ENCODE measurements at regions not wholly inside any gene's neighbourhood (a gene's known extent, or its start where the extent isn't known, plus 50 kb on each side); places are given as distances from the start of the nearest gene placed in this dataset.

GRCh38 chr12:98060411-98060810, 455.0 kb upstream of the TMPO start:
- no peak for DNase-seq (ENCODE audit: low spot score)

GRCh38 chr12:98062464-98063245, 452.7 kb upstream of the TMPO start:
- no peak for DNase-seq (ENCODE audit: low spot score)

- DNase-seq (ENCODE audit: low spot score): no peak
Measured at GRCh38 chr12:98064501-98064900, 450.9 kb upstream of the TMPO start.

DNA sequence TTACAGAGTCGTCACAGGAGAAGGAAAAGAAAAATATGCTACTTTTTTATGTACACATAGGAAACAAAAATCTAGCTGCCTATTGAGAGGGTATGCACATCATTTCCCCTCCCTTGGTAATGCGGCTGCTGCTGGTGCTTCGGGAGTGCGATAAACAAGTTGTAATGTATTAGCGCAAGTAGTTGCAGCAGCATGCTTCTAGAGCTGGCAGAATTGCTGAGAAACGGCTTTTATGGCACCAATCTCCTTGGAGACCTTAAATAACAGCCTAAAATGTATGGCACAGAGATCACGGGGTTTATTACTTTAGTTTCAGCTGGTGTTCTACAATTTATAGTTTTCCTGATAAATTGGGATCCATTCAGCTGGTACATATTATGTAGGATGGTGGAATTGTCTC, 447.6 kb upstream of the TMPO start:
- DNase-seq (ENCODE audit: low spot score): no peak

DNA sequence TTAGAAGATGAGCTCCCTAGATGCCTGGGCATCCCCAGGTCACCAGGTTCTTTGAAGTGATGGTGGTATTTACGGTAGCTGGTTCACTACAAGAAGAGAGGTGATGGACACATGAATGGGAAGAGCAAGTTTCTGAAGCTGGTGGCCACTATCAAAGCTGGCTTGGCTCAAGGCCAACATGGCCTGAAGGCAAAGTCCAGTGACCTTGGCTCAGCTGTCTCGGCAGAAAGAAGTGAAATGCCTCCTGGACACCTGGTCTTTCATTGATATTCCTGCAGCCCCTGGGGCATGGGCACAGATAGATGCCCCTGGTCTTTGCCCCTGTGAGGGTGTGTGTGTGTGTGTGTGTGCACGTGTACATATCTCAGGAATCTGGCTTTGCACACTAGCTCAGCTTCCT, 441.8 kb upstream of the TMPO start:
- DNase-seq (ENCODE audit: low spot score): no peak

DNA sequence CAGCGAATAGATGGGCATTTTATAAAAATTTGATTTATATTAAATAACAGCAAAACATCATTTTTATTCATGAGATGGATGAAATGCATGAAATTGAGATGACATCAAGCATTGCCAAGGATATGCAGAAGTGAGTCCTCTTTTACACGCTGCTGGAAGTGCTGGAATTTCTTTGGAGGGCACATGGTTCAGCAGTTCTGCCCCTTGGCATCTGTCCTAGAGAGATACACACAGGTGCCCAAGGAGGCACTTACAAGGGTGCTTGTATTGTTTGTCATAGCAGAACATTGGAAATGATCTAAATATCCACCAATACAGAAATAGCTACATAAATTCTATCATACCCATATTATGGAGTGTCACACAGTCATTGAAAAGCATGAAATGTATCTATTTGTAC, 441.1 kb upstream of the TMPO start:
- no peak for DNase-seq (ENCODE audit: low spot score)

GRCh38 chr12:98084391-98084790, 431.0 kb upstream of the TMPO start:
- no peak for DNase-seq (ENCODE audit: low spot score)

GRCh38 chr12:98085046-98085755, 430.2 kb upstream of the TMPO start:
- no peak for DNase-seq (ENCODE audit: low spot score)

- no peak for DNase-seq (ENCODE audit: low spot score)
Measured at GRCh38 chr12:98090731-98091130, 424.7 kb upstream of the TMPO start.

DNA sequence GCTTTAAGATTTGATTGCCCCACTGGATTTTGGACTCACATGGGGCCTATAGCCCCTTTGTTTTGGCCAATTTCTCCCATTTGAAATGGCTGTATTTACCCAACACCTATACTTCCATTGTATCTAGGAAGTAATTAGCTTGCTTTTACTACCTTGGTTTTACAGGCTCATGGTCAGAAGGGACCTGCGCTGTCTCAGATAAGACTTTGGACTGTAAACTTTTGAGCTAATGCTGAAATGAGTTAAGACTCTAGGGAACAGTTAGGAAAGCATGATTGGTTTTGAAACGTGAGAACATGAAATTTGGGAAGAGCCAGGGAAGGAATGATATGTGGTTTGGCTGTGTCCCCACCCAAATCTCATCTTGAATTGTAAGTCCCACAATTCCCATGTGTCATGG, 419.0 kb upstream of the TMPO start:
- no peak for DNase-seq (ENCODE audit: low spot score)

GRCh38 chr12:98106031-98106683, 409.2 kb upstream of the TMPO start:
- DNase-seq (ENCODE audit: low spot score): no peak

DNA sequence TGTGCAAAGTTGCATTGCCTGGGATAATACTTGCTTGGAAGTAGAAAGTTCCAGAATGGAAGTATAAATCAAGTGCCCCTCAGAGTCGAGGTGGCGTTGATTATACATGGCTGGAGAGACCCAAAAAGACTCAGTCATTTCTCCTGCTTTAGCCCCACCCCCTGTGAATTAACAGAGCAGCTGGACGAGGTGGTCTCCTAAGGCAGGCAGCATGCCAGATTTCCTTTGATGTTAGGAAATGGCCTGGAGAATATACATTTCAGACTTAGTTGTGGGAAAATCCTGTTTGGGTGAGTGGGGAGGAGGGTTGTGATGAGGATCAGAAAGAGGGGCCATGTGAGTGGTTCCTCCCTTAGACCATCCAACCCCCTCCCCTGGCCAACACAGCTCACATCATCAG, 406.1 kb upstream of the TMPO start:
- DNase-seq (ENCODE audit: low spot score): no peak

GRCh38 chr12:98110536-98110935, 404.9 kb upstream of the TMPO start:
- DNase-seq (ENCODE audit: low spot score): no peak

- DNase-seq (ENCODE audit: low spot score): no peak
Measured at GRCh38 chr12:98113548-98113947, 401.8 kb upstream of the TMPO start.

- no peak for DNase-seq (ENCODE audit: low spot score)
Measured at GRCh38 chr12:98121963-98122362, 393.4 kb upstream of the TMPO start.

- DNase-seq (ENCODE audit: low spot score): no peak
Measured at GRCh38 chr12:98123021-98123461, 392.3 kb upstream of the TMPO start.

DNA sequence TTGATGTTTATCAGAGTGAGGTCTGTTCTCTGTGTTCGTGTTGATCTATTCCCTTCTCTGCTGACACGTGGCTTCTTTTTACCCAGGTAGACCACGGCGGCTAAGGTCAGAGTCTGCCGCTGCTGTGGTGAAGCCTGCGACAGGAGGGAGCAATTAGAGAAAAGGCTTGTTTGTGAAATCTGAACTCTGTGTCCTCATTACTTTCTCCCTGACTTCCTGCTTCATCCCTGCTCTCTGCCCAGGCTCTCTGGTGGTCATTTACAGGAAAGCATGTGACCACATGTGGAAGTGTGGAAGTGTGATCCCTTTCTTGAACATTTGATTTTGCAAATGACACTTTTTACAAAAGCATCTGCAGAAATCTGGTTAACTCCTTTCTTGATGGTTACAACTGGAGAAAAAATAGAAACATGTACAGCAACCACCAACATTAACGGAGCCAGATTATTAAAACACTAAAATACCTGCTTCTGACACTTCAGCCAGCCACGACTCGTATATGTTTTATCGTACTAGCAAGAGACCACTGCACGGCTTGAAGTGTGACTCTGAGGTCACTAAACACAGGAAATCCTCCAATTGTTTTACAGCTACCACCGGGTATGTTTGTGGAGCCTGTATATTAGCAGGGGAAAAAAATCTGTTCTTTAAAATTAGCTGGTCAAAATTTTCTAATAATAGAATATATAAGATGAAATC, 388.6 kb upstream of the TMPO start:
- DNase-seq (ENCODE audit: low spot score): no peak

DNA sequence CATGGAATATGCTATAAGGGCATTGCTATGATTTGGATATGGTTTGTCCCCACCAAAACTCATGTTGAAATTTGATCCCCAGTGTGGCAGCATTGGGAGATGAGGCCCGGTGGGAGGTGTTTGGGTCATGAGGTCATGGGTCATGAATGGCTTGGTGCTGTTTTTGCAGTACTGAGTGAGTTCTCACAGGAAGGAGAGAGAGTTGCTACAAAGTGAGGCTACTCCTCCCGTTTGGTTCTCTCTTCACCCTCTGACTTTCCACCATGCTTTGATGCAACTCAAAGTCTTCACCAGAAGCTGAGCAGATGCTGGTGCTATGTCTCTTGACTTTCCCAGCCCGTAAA, 388.1 kb upstream of the TMPO start:
- DNase-seq (ENCODE audit: low spot score): no peak

DNA sequence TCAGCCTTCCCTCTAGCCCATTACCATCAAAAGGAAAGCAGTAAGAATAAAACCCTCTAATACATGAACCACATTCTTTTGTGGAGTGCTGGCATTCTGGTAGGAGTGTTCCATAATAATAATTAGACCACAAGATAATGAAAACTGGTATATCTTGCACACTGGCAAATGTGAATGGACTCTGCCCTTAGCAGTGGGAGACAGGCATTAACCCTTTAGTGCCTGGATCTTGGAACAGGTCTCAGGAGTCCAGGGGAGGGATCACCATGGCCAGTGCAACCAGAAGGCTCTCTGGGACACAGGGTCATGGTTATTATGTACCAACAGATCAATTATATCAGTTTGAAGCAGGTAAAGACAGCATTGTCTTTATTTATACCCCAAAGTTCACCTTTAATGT, 387.5 kb upstream of the TMPO start:
- DNase-seq (ENCODE audit: low spot score): no peak

DNA sequence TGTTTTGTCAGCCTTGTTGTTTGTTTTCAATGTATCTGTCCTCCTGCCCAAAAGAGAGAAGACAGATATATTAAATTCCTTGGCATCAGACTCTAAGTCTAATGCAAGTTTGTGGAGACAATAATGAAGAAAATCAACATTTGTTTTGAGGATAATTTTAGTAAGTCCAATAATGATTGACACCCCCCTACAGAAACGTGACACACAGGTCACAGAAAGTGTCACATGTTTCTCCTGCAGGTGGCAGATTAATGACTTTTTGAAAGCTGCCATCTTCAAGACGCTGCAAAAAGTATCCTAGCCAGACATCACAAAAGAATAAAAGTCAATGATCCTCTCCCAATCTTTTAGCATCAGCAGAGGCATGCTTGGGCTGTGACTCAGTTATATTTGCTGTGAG, 378.8 kb upstream of the TMPO start:
- no peak for DNase-seq (ENCODE audit: low spot score)

DNA sequence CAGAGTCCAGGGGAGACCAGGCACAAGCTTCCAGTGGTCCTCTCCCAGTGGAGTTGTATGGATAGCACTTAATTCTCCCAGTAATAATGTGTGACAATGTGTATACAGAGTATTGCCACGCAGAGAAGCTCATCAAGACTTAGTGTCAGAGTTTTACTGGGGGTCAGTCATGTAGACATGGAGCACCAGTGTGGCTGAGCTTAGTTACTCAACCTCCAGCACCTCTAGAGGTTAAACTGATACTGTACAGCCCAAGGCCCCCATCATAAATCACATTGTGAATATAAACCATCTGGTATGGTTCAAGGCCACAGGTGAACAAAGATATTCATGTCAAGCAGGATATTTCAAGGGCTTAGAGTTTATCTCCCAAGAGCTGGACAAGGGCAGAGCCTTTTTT, 378.1 kb upstream of the TMPO start:
- DNase-seq (ENCODE audit: low spot score): no peak

DNA sequence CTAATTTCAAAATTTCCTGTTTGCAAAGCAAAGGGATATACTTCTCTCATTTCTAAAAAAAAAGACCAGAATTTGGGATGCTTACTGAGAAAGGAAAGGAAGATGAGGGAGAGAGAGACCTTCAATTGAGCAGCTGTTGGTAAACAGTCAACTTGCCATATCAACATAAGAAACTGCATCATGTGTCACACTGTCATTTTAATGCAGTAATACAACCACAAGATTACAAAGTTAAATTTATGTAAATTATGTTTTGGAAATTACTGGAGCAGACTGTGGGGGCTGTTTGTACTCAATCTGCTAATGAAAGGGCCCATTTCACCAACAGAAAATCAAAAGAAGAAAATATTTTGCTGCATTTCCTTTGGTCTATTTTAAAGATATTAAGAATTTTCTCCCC, 370.4 kb upstream of the TMPO start:
- DNase-seq (ENCODE audit: low spot score): no peak

DNA sequence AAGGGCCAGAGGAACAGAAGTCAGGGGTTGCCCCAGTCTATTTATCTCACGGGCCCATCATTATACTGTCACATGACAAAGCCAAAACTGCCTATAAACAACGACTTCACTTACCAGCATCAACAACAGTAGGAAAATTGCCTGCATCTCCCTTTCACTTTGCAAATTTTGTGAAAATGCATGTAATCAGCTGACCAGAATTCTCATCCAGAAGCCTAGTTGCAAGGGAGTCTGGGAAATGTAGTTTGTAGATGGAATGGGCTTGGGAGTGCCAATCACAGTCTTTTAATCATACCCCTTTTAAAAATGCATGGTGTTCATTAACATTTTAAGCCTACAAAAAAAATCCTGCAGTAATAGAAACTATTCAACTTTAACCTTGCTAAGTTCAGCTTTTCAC, 369.3 kb upstream of the TMPO start:
- no peak for DNase-seq (ENCODE audit: low spot score)
